Keratinocyte (primary cell): ENCODE measurements at regions not wholly inside any gene's neighbourhood (a gene's known extent, or its start where the extent isn't known, plus 50 kb on each side); places are given as distances from the start of the nearest gene placed in this dataset.

Source experiments
- DNase-seq: peaks from one replicate; pipeline ENCODE4 v3.0.0-alpha.2; 2011; ENCODE audit warnings: low read depth, missing footprints, low spot score
- FAIRE-seq: peaks from 2 replicates; lab custom pipeline; 2011; peaks lifted over from hg19 to GRCh38; lab: Jason Lieb, UNC
- H2AFZ ChIP-seq: 2 replicates; pipeline ENCODE4 v1.6.0; 2012; ENCODE audit warnings: low read length, control low read depth, inconsistent platforms; ENCODE audit not compliant: control insufficient read depth
- H3K27ac ChIP-seq: 2 replicates; pipeline ENCODE4 v1.5.1; 2011; ENCODE audit warnings: low read length; ENCODE audit not compliant: control insufficient read depth, insufficient read depth
- H3K27me3 ChIP-seq: 3 replicates; pipeline ENCODE4 v1.6.0; 2011; ENCODE audit warnings: low read length; ENCODE audit not compliant: control insufficient read depth, insufficient read depth; ENCODE audit errors: extremely low read depth
- H3K36me3 ChIP-seq, 2 experiments: 2 replicates in 1 of 2; 3 replicates in 1 of 2; pipeline ENCODE4 v1.5.1; 2011; ENCODE audit warnings: low read length in 2 of 2, mild to moderate bottlenecking in 1 of 2; ENCODE audit not compliant: control insufficient read depth in 2 of 2, insufficient read depth in 2 of 2; ENCODE audit errors: extremely low read depth in 1 of 2
- H3K4me1 ChIP-seq: 3 replicates; pipeline ENCODE4 v1.5.1; 2011; ENCODE audit warnings: low read length; ENCODE audit not compliant: control insufficient read depth, insufficient read depth; ENCODE audit errors: extremely low read depth
- H3K4me2 ChIP-seq: 3 replicates; pipeline ENCODE4 v1.6.0; 2011; ENCODE audit warnings: low read depth, low read length; ENCODE audit not compliant: control insufficient read depth, insufficient read depth; ENCODE audit errors: extremely low read depth
- H3K4me3 ChIP-seq, 3 experiments: fragments of 200-600 bp in 1 of 3; sonication (generic) in 1 of 3; 2 replicates in 2 of 3; 3 replicates in 1 of 3; pipeline ENCODE4 v1.5.1; 2011 to 2016; ENCODE audit warnings: low read length in 3 of 3, mild to moderate bottlenecking in 3 of 3, control low read depth in 2 of 3, inconsistent platforms in 1 of 3, low read depth in 1 of 3, mixed read lengths in 1 of 3, mixed run types in 1 of 3, moderate library complexity in 1 of 3; ENCODE audit not compliant: control insufficient read depth in 2 of 3, insufficient read depth in 2 of 3; ENCODE audit errors: extremely low read depth in 1 of 3
- H3K79me2 ChIP-seq: 2 replicates; pipeline ENCODE4 v1.6.0; 2012; ENCODE audit warnings: low read length; ENCODE audit not compliant: control insufficient read depth, insufficient read depth
- H3K9ac ChIP-seq: 3 replicates; pipeline ENCODE4 v1.6.0; 2011; ENCODE audit warnings: low read length; ENCODE audit not compliant: control insufficient read depth, insufficient read depth; ENCODE audit errors: extremely low read depth
- H3K9me1 ChIP-seq: 3 replicates; pipeline ENCODE4 v1.6.0; 2011; ENCODE audit warnings: low read length; ENCODE audit not compliant: control insufficient read depth, insufficient read depth; ENCODE audit errors: extremely low read depth
- H3K9me3 ChIP-seq: 2 replicates; pipeline ENCODE4 v1.5.1; 2012; ENCODE audit warnings: low read depth, low read length; ENCODE audit not compliant: control insufficient read depth
- H4K20me1 ChIP-seq: 3 replicates; pipeline ENCODE4 v1.6.0; 2011; ENCODE audit warnings: low read length; ENCODE audit not compliant: control insufficient read depth, insufficient read depth; ENCODE audit errors: extremely low read depth
- CTCF ChIP-seq, 3 experiments: IDR thresholded peaks in 1 of 3; conservative IDR thresholded peaks in 1 of 3; optimal IDR thresholded peaks in 1 of 3; 2 replicates in 2 of 3; 3 replicates in 1 of 3; pipeline versions ENCODE3 to v1.5.1; 2011; ENCODE audit warnings: low read length in 3 of 3, mild to moderate bottlenecking in 3 of 3, moderate library complexity in 2 of 3, control low read depth in 1 of 3, inconsistent platforms in 1 of 3; ENCODE audit not compliant: insufficient read depth in 2 of 3; ENCODE audit errors: extremely low read depth in 1 of 3
- EZH2 ChIP-seq: IDR thresholded peaks from one replicate; pipeline ENCODE4 v1.6.1; 2012; ENCODE audit warnings: inconsistent platforms, mild to moderate bottlenecking, low read length, moderate library complexity
- dilution Hi-C: fragments of 300-500 bp; cut with MboI; formaldehyde crosslinking; loops from one replicate; pipeline ENCODE4 v1.7.0; 2020; ENCODE audit warnings: low sequenced_read_pairs; ENCODE audit not compliant: extremely low pct_ligation_motif_present

DNA sequence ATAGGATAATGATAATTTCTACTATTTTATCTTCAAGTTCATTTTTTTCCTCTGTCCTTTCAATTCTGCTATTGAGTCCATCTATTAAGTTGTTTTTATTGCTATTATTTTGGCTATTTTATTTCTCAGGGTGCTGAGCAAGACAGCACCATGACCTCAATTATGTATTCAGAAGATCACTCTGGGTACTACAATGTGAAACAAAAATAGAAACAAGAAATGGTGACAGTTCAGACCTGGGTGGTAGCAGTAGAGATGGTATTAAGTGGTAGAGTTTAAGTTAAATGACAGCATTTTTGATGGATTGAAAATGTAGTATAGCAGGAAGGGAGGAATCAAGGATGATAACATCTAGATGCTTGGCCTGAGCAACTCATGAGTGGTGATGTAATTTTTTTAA lies 655.3 kb upstream of the PLXNA2 start:
- FAIRE-seq: no peak
- H3K27me3 ChIP-seq: no peaks in the 10 kb centered on the region
- no peak for TF ChIP-seq EZH2
- TF ChIP-seq CTCF (optimal IDR thresholded peaks at IDR 0.05 in 1 of 3, IDR thresholded peaks at IDR 0.05 in 1 of 3, conservative IDR thresholded peaks at IDR 0.05 in 1 of 3; ENCODE audit: extremely low read depth in 1 of 3, insufficient read depth in 2 of 3, low read length in 3 of 3): no peak

DNA sequence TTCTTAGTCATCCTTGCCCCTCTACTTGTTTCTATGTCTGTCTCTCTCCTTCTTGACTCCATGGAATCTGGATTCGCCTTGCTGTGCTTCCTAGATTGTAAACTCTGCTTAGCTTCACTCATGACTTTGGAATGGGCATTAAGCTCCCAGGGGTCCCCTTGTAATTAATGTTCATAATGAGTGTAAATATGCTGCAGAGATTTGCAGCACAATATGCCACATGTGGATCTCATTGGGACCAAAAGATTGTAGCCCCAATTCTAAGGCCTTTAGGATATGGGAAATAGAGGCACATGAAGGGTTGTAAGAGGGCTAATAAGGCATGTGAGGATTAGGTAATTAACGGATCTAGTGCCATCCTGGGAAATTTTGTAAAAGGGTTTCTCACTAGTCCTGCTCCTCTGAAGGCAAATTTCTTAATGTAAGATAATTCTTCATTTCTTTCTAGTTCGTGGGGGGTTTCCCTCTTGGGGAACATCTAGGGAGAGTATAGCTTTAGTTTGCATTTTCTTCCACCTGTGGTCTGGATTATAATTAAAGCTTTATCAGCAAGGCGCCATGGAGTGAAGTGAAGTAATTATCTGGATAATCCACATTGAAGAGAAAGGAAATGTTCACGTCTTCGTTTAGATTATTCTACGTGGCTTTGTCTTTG lies 659.2 kb upstream of the PLXNA2 start:
- Histone ChIP-seq H3K4me2 (no peak overlapping the region), H3K79me2 (no peaks in the 10 kb centered on the region), H3K4me3 (no peak overlapping the region), H3K36me3 (no peaks in the 10 kb centered on the region), H3K9ac (no peak overlapping the region), H3K27ac (no peak overlapping the region), H2AFZ (no peak overlapping the region), H3K9me3 (no peaks in the 10 kb centered on the region), H4K20me1 (no peaks in the 10 kb centered on the region), H3K27me3 (no peaks in the 10 kb centered on the region), H3K9me1 (no peaks in the 10 kb centered on the region), H3K4me1 (no peaks in the 10 kb centered on the region)
- dilution Hi-C loops: no loop called here
- FAIRE-seq (no peak), DNase-seq (no peak)
- TF ChIP-seq CTCF (optimal IDR thresholded peaks at IDR 0.05 in 1 of 3, IDR thresholded peaks at IDR 0.05 in 1 of 3, conservative IDR thresholded peaks at IDR 0.05 in 1 of 3; ENCODE audit: extremely low read depth in 1 of 3, insufficient read depth in 2 of 3, low read length in 3 of 3) (no peak), EZH2 (no peak)

More for the DNA sequence above, 655.3 kb upstream of the PLXNA2 start:
- DNase-seq: no peak
- no peak overlapping the region for H2AFZ ChIP-seq
- no peak overlapping the region for H3K4me3 ChIP-seq
- H3K9ac ChIP-seq: no peak overlapping the region
- no peaks in the 10 kb centered on the region for H3K9me1 ChIP-seq
- no peaks in the 10 kb centered on the region for H4K20me1 ChIP-seq
- dilution Hi-C loops: no loop called here
- no peaks in the 10 kb centered on the region for H3K36me3 ChIP-seq
- no peaks in the 10 kb centered on the region for H3K4me1 ChIP-seq
- no peaks in the 10 kb centered on the region for H3K9me3 ChIP-seq
- H3K79me2 ChIP-seq: no peaks in the 10 kb centered on the region
- no peak overlapping the region for H3K27ac ChIP-seq
- no peak overlapping the region for H3K4me2 ChIP-seq
